GM23338 (cell line): ENCODE measurements at regions not wholly inside any gene's neighbourhood (a gene's known extent, or its start where the extent isn't known, plus 50 kb on each side); places are given as distances from the start of the nearest gene placed in this dataset.

Source experiments
- ATAC-seq: fragments of 200-7000 bp; cut with Tn5 transposase; 3 replicates; pipeline ENCODE4 v1.9.1; 2020
- DNase-seq: peaks from one replicate; pipeline ENCODE4 v3.0.0-alpha.2; 2015; ENCODE audit warnings: low spot score
- H2AFZ ChIP-seq: fragments of 200-600 bp; sonication (generic); 2 replicates; pipeline ENCODE4 v1.8.0; 2016; ENCODE audit warnings: antibody characterized with exemption, mild to moderate bottlenecking, moderate library complexity
- H3F3A ChIP-seq: fragments of 200-600 bp; sonication (generic); replicated peaks from 2 replicates; pipeline ENCODE4 v1.8.0; 2017; ENCODE audit warnings: antibody characterized with exemption, mixed run types, low read depth
- H3K27ac ChIP-seq: fragments of 200-600 bp; sonication (generic); 2 replicates; pipeline ENCODE4 v1.6.1; 2016; ENCODE audit warnings: low read depth
- H3K27me3 ChIP-seq: fragments of 200-600 bp; sonication (generic); 2 replicates; pipeline ENCODE4 v1.8.0; 2016; ENCODE audit warnings: mild to moderate bottlenecking, mixed run types, moderate library complexity; ENCODE audit not compliant: insufficient read depth
- H3K36me3 ChIP-seq: fragments of 200-600 bp; sonication (generic); 2 replicates; pipeline ENCODE4 v1.8.0; 2016; ENCODE audit warnings: mild to moderate bottlenecking; ENCODE audit not compliant: insufficient read depth
- H3K4me1 ChIP-seq: fragments of 200-600 bp; sonication (generic); 2 replicates; pipeline ENCODE4 v1.8.0; 2016; ENCODE audit warnings: mild to moderate bottlenecking, moderate library complexity; ENCODE audit not compliant: insufficient read depth
- H3K4me2 ChIP-seq: fragments of 200-600 bp; sonication (generic); 2 replicates; pipeline ENCODE4 v1.7.1; 2017; ENCODE audit warnings: mixed run types
- H3K4me3 ChIP-seq: fragments of 200-600 bp; sonication (generic); 2 replicates; pipeline ENCODE4 v1.6.1; 2016; ENCODE audit warnings: mixed run types
- H3K79me2 ChIP-seq: fragments of 200-600 bp; sonication (generic); replicated peaks from 2 replicates; pipeline ENCODE4 v1.8.0; 2017; ENCODE audit warnings: mild to moderate bottlenecking; ENCODE audit not compliant: insufficient read depth
- H3K9me2 ChIP-seq: fragments of 200-600 bp; sonication (generic); 2 replicates; pipeline ENCODE4 v1.8.0; 2017; ENCODE audit not compliant: insufficient read depth
- H4K20me1 ChIP-seq: fragments of 200-600 bp; sonication (generic); replicated peaks from 2 replicates; pipeline ENCODE4 v1.8.0; 2017; ENCODE audit warnings: mild to moderate bottlenecking; ENCODE audit not compliant: insufficient read depth
- H3K27ac Mint-ChIP-seq: 2 replicates; pipeline ENCODE4 v1.8.0; 2020; ENCODE audit warnings: inconsistent platforms, mild to moderate bottlenecking, moderate library complexity, mixed read lengths
- H3K27me3 Mint-ChIP-seq: 3 replicates; pipeline ENCODE4 v1.8.0; 2022; ENCODE audit warnings: low read depth, mild to moderate bottlenecking, moderate library complexity, mixed read lengths, inconsistent platforms; ENCODE audit not compliant: insufficient read depth, poor library complexity
- H3K36me3 Mint-ChIP-seq: 3 replicates; pipeline ENCODE4 v1.8.0; 2021; ENCODE audit warnings: low read depth, mild to moderate bottlenecking, inconsistent platforms, moderate library complexity, mixed read lengths
- H3K4me1 Mint-ChIP-seq: 3 replicates; pipeline ENCODE4 v1.8.0; 2020; ENCODE audit warnings: mild to moderate bottlenecking, inconsistent platforms, mixed read lengths
- H3K4me3 Mint-ChIP-seq: 3 replicates; pipeline ENCODE4 v1.8.0; 2021; ENCODE audit warnings: moderate library complexity, mild to moderate bottlenecking, inconsistent platforms, mixed read lengths
- H3K9me3 Mint-ChIP-seq: 3 replicates; pipeline ENCODE4 v1.8.0; 2020; ENCODE audit warnings: moderate library complexity, mild to moderate bottlenecking, inconsistent platforms, mixed read lengths
- CREB1 ChIP-seq: fragments of 250-450 bp; sonication (Bioruptor Pico); IDR thresholded peaks from 2 replicates; pipeline ENCODE4 v1.5.0; 2020; ENCODE audit warnings: low read depth, mild to moderate bottlenecking, moderate library complexity
- CTCF ChIP-seq, 2 experiments: fragments of 200-600 bp in 1 of 2; sonication (generic) in 1 of 2; conservative IDR thresholded peaks; 2 replicates each; pipeline versions ENCODE4 v1.5.1 to v1.6.1; 2016 to 2017; ENCODE audit warnings: antibody characterized with exemption in 2 of 2, low read depth in 2 of 2, mild to moderate bottlenecking in 2 of 2, moderate library complexity in 1 of 2
- EZH2 ChIP-seq: fragments of 200-600 bp; sonication (generic); IDR thresholded peaks from one replicate; pipeline ENCODE4 v1.8.0; 2017; ENCODE audit warnings: antibody characterized with exemption, mild to moderate bottlenecking, low read depth; ENCODE audit not compliant: unreplicated experiment
- JUNB ChIP-seq: IDR thresholded peaks from one replicate; pipeline ENCODE4 v1.6.1; 2016; ENCODE audit warnings: antibody characterized with exemption; ENCODE audit not compliant: unreplicated experiment
- NANOG ChIP-seq: IDR thresholded peaks from 2 replicates; pipeline ENCODE4 v1.6.1; 2016; ENCODE audit warnings: antibody characterized with exemption, borderline replicate concordance
- ZNF114 ChIP-seq: fragments of 250-450 bp; sonication (Bioruptor Pico); IDR thresholded peaks from 2 replicates; pipeline ENCODE4 v1.5.0; 2020; ENCODE audit warnings: mild to moderate bottlenecking, moderate library complexity
- TF ChIP-seq, protein P1 (sequence below): IDR thresholded peaks from one replicate; pipeline ENCODE4 v1.6.1; 2018; ENCODE audit warnings: antibody characterized with exemption; ENCODE audit not compliant: unreplicated experiment
- TF ChIP-seq, protein P2 (sequence below): IDR thresholded peaks from 2 replicates; pipeline ENCODE4 v1.6.1; 2016; ENCODE audit warnings: antibody characterized with exemption
- TF ChIP-seq, protein P3 (sequence below): fragments of 250-450 bp; sonication (Bioruptor Pico); IDR thresholded peaks from 2 replicates; pipeline ENCODE4 v1.5.0; 2020; ENCODE audit warnings: mild to moderate bottlenecking, moderate library complexity

GRCh38 chr6:21448485-21449109, 145.0 kb upstream of the SOX4 start:
- Mint-ChIP-seq H3K9me3 (no peaks in the 10 kb centered on the region), H3K27me3 (no peaks in the 10 kb centered on the region), H3K36me3 (no peaks in the 10 kb centered on the region), H3K27ac (no peak overlapping the region), H3K4me3 (no peak overlapping the region), H3K4me1 (no peaks in the 10 kb centered on the region)
- no peaks in the 10 kb centered on the region for H3K4me1 ChIP-seq
- H3K79me2 ChIP-seq: no peaks in the 10 kb centered on the region
- no peak for TF ChIP-seq NANOG
- TF ChIP-seq EZH2: no peak
- TF ChIP-seq, protein P1, sequence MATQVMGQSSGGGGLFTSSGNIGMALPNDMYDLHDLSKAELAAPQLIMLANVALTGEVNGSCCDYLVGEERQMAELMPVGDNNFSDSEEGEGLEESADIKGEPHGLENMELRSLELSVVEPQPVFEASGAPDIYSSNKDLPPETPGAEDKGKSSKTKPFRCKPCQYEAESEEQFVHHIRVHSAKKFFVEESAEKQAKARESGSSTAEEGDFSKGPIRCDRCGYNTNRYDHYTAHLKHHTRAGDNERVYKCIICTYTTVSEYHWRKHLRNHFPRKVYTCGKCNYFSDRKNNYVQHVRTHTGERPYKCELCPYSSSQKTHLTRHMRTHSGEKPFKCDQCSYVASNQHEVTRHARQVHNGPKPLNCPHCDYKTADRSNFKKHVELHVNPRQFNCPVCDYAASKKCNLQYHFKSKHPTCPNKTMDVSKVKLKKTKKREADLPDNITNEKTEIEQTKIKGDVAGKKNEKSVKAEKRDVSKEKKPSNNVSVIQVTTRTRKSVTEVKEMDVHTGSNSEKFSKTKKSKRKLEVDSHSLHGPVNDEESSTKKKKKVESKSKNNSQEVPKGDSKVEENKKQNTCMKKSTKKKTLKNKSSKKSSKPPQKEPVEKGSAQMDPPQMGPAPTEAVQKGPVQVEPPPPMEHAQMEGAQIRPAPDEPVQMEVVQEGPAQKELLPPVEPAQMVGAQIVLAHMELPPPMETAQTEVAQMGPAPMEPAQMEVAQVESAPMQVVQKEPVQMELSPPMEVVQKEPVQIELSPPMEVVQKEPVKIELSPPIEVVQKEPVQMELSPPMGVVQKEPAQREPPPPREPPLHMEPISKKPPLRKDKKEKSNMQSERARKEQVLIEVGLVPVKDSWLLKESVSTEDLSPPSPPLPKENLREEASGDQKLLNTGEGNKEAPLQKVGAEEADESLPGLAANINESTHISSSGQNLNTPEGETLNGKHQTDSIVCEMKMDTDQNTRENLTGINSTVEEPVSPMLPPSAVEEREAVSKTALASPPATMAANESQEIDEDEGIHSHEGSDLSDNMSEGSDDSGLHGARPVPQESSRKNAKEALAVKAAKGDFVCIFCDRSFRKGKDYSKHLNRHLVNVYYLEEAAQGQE: no peak
- TF ChIP-seq, protein P2, sequence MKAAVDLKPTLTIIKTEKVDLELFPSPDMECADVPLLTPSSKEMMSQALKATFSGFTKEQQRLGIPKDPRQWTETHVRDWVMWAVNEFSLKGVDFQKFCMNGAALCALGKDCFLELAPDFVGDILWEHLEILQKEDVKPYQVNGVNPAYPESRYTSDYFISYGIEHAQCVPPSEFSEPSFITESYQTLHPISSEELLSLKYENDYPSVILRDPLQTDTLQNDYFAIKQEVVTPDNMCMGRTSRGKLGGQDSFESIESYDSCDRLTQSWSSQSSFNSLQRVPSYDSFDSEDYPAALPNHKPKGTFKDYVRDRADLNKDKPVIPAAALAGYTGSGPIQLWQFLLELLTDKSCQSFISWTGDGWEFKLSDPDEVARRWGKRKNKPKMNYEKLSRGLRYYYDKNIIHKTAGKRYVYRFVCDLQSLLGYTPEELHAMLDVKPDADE: no peak
- TF ChIP-seq CTCF (conservative IDR thresholded peaks at IDR 0.05; ENCODE audit: low read depth in 2 of 2): no peak
- TF ChIP-seq CREB1 (CRISPR knock-in tag): no peak
- TF ChIP-seq JUNB: no peak
- no peak for TF ChIP-seq ZNF114 (CRISPR knock-in tag)
- TF ChIP-seq, protein P3, sequence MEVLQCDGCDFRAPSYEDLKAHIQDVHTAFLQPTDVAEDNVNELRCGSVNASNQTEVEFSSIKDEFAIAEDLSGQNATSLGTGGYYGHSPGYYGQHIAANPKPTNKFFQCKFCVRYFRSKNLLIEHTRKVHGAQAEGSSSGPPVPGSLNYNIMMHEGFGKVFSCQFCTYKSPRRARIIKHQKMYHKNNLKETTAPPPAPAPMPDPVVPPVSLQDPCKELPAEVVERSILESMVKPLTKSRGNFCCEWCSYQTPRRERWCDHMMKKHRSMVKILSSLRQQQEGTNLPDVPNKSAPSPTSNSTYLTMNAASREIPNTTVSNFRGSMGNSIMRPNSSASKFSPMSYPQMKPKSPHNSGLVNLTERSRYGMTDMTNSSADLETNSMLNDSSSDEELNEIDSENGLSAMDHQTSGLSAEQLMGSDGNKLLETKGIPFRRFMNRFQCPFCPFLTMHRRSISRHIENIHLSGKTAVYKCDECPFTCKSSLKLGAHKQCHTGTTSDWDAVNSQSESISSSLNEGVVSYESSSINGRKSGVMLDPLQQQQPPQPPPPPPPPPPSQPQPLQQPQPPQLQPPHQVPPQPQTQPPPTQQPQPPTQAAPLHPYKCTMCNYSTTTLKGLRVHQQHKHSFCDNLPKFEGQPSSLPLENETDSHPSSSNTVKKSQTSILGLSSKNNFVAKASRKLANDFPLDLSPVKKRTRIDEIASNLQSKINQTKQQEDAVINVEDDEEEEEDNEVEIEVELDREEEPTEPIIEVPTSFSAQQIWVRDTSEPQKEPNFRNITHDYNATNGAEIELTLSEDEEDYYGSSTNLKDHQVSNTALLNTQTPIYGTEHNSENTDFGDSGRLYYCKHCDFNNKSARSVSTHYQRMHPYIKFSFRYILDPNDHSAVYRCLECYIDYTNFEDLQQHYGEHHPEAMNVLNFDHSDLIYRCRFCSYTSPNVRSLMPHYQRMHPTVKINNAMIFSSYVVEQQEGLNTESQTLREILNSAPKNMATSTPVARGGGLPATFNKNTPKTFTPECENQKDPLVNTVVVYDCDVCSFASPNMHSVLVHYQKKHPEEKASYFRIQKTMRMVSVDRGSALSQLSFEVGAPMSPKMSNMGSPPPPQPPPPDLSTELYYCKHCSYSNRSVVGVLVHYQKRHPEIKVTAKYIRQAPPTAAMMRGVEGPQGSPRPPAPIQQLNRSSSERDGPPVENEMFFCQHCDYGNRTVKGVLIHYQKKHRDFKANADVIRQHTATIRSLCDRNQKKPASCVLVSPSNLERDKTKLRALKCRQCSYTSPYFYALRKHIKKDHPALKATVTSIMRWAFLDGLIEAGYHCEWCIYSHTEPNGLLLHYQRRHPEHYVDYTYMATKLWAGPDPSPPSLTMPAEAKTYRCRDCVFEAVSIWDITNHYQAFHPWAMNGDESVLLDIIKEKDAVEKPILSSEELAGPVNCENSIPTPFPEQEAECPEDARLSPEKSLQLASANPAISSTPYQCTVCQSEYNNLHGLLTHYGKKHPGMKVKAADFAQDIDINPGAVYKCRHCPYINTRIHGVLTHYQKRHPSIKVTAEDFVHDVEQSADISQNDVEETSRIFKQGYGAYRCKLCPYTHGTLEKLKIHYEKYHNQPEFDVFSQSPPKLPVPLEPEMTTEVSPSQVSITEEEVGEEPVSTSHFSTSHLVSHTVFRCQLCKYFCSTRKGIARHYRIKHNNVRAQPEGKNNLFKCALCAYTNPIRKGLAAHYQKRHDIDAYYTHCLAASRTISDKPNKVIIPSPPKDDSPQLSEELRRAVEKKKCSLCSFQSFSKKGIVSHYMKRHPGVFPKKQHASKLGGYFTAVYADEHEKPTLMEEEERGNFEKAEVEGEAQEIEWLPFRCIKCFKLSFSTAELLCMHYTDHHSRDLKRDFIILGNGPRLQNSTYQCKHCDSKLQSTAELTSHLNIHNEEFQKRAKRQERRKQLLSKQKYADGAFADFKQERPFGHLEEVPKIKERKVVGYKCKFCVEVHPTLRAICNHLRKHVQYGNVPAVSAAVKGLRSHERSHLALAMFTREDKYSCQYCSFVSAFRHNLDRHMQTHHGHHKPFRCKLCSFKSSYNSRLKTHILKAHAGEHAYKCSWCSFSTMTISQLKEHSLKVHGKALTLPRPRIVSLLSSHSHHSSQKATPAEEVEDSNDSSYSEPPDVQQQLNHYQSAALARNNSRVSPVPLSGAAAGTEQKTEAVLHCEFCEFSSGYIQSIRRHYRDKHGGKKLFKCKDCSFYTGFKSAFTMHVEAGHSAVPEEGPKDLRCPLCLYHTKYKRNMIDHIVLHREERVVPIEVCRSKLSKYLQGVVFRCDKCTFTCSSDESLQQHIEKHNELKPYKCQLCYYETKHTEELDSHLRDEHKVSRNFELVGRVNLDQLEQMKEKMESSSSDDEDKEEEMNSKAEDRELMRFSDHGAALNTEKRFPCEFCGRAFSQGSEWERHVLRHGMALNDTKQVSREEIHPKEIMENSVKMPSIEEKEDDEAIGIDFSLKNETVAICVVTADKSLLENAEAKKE (CRISPR knock-in tag): no peak
- 0 out of 2 replicates have a peak overlapping the region, but pooled peaks have one; percentile 43 for H2AFZ ChIP-seq
- no peaks in the 10 kb centered on the region for H4K20me1 ChIP-seq
- ATAC-seq (no peak), DNase-seq (no peak)
- H3F3A ChIP-seq: no peaks in the 10 kb centered on the region
- no peak overlapping the region for H3K27ac ChIP-seq
- H3K4me3 ChIP-seq: no peak overlapping the region
- no peaks in the 10 kb centered on the region for H3K27me3 ChIP-seq
- no peaks in the 10 kb centered on the region for H3K36me3 ChIP-seq
- H3K9me2 ChIP-seq: no peaks in the 10 kb centered on the region
- no peak overlapping the region for H3K4me2 ChIP-seq
